ENCODE measurements at regions not wholly inside any gene's neighbourhood (a gene's known extent, or its start where the extent isn't known, plus 50 kb on each side); places are given as distances from the start of the nearest gene placed in this dataset.

- no peak overlapping the region for H3K27ac Mint-ChIP-seq
- Histone ChIP-seq H3K4me1 (peaks cover 6% of the 10 kb centered on the region), H3K9me3 (ENCODE audit: low read depth) (no peaks in the 10 kb centered on the region), H3K9ac (no peak overlapping the region), H3F3A (ENCODE audit: low read depth) (no peaks in the 10 kb centered on the region), H3K36me3 (no peaks in the 10 kb centered on the region), H2AFZ (replicated peaks) (peak overlapping the region; percentile 78), H3K27me3 (no peaks in the 10 kb centered on the region), H3K79me2 (ENCODE audit: low read depth) (no peaks in the 10 kb centered on the region), H3K4me2 (no peak overlapping the region), H3K4me3 (no peak overlapping the region), H4K20me1 (ENCODE audit: low read depth) (no peaks in the 10 kb centered on the region), H3K27ac (no peak overlapping the region)
- DNase-seq (ENCODE audit: low spot score), result no peak
- TF ChIP-seq EZH2 (IDR thresholded peaks at IDR 0.05) (no peak), EZH2phosphoT487 (IDR thresholded peaks at IDR 0.05) (no peak), CTCF (IDR thresholded peaks at IDR 0.05) (no peak)
- no peaks in the 10 kb centered on the region for H3K27me3 Mint-ChIP-seq (ENCODE audit: insufficient read depth, low read depth)
- H3K36me3 Mint-ChIP-seq, result no peaks in the 10 kb centered on the region
- no peak overlapping the region for H3K4me3 Mint-ChIP-seq
- H3K9me3 Mint-ChIP-seq, result peaks cover 2% of the 10 kb centered on the region
- H3K4me1 Mint-ChIP-seq, result peaks cover 13% of the 10 kb centered on the region
Measured at GRCh38 chr1:83615370-83615769, 383.6 kb downstream of the TTLL7 start.

GRCh38 chr1:83606416-83606955 is 392.4 kb downstream of the TTLL7 start:
- no peaks in the 10 kb centered on the region for H4K20me1 ChIP-seq (ENCODE audit: low read depth)
- H3K4me2 ChIP-seq, result no peak overlapping the region
- Mint-ChIP-seq H3K4me1 (no peaks in the 10 kb centered on the region), H3K9me3 (peaks cover 16% of the 10 kb centered on the region), H3K36me3 (no peaks in the 10 kb centered on the region), H3K27me3 (ENCODE audit: insufficient read depth, low read depth) (no peaks in the 10 kb centered on the region), H3K27ac (no peak overlapping the region), H3K4me3 (no peak overlapping the region)
- H3K4me1 ChIP-seq, result no peaks in the 10 kb centered on the region
- H3K36me3 ChIP-seq, result peaks cover 4% of the 10 kb centered on the region
- no peak overlapping the region for H2AFZ ChIP-seq (replicated peaks)
- DNase-seq (ENCODE audit: low spot score), result no peak
- H3K27me3 ChIP-seq, result no peaks in the 10 kb centered on the region
- H3K9ac ChIP-seq, result no peak overlapping the region
- no peak for TF ChIP-seq EZH2 (IDR thresholded peaks at IDR 0.05)
- no peak for TF ChIP-seq CTCF (IDR thresholded peaks at IDR 0.05)
- TF ChIP-seq EZH2phosphoT487 (IDR thresholded peaks at IDR 0.05), result no peak
- no peak overlapping the region for H3K4me3 ChIP-seq
- no peak overlapping the region for H3K27ac ChIP-seq
- no peaks in the 10 kb centered on the region for H3F3A ChIP-seq (ENCODE audit: low read depth)
- no peaks in the 10 kb centered on the region for H3K9me3 ChIP-seq (ENCODE audit: low read depth)
- H3K79me2 ChIP-seq (ENCODE audit: low read depth), result no peaks in the 10 kb centered on the region

GRCh38 chr1:83596331-83596730 is 402.6 kb downstream of the TTLL7 start:
- no peak for TF ChIP-seq CTCF (IDR thresholded peaks at IDR 0.05)
- TF ChIP-seq EZH2 (IDR thresholded peaks at IDR 0.05), result no peak
- H3K27me3 Mint-ChIP-seq (ENCODE audit: insufficient read depth, low read depth), result no peaks in the 10 kb centered on the region
- H4K20me1 ChIP-seq (ENCODE audit: low read depth), result no peaks in the 10 kb centered on the region
- H3K9me3 ChIP-seq (ENCODE audit: low read depth), result no peaks in the 10 kb centered on the region
- H3K36me3 Mint-ChIP-seq, result no peaks in the 10 kb centered on the region
- no peak overlapping the region for H3K4me3 Mint-ChIP-seq
- H3K4me1 ChIP-seq, result no peaks in the 10 kb centered on the region
- H2AFZ ChIP-seq (replicated peaks), result no peak overlapping the region
- H3K36me3 ChIP-seq, result no peaks in the 10 kb centered on the region
- H3F3A ChIP-seq (ENCODE audit: low read depth), result no peaks in the 10 kb centered on the region
- H3K9ac ChIP-seq, result no peak overlapping the region
- H3K4me1 Mint-ChIP-seq, result no peaks in the 10 kb centered on the region
- H3K27me3 ChIP-seq, result no peaks in the 10 kb centered on the region
- H3K4me3 ChIP-seq, result no peak overlapping the region
- no peak for DNase-seq (ENCODE audit: low spot score)
- no peaks in the 10 kb centered on the region for H3K79me2 ChIP-seq (ENCODE audit: low read depth)
- no peak overlapping the region for H3K27ac Mint-ChIP-seq
- H3K27ac ChIP-seq, result no peak overlapping the region
- H3K4me2 ChIP-seq, result no peak overlapping the region
- H3K9me3 Mint-ChIP-seq, result peaks cover 12% of the 10 kb centered on the region
